SK-N-SH treated with all-trans-retinoic acid at 6 μM for 48 hours (cell line): ENCODE measurements at regions not wholly inside any gene's neighbourhood (a gene's known extent, or its start where the extent isn't known, plus 50 kb on each side); places are given as distances from the start of the nearest gene placed in this dataset.

ENCODE experiments used
- ATAC-seq: fragments of 200-7000 bp; cut with Tn5 transposase; 3 replicates; pipeline ENCODE4 v1.9.1; 2020; ENCODE audit warnings: mild to moderate bottlenecking, moderate library complexity
- ARNTL ChIP-seq: fragments of 450-650 bp; formaldehyde crosslinking; IDR thresholded peaks from 2 replicates; pipeline ENCODE4 v1.5.0; 2020; ENCODE audit warnings: low read depth, mild to moderate bottlenecking, moderate library complexity, borderline replicate concordance
- BACH2 ChIP-seq: fragments of 250-450 bp; sonication (Bioruptor Pico); IDR thresholded peaks from 2 replicates; pipeline ENCODE4 v1.9.0; 2021; ENCODE audit warnings: mild to moderate bottlenecking, borderline replicate concordance
- CSDC2 ChIP-seq: fragments of 250-450 bp; sonication (Bioruptor Pico); IDR thresholded peaks from 2 replicates; pipeline ENCODE4 v1.5.0; 2020; ENCODE audit warnings: mild to moderate bottlenecking, moderate library complexity
- ESRRG ChIP-seq: fragments of 250-450 bp; sonication (Bioruptor Pico); IDR thresholded peaks from 2 replicates; pipeline ENCODE4 v1.6.1; 2021; ENCODE audit warnings: mild to moderate bottlenecking
- GLIS3 ChIP-seq: fragments of 250-450 bp; sonication (Bioruptor Pico); IDR thresholded peaks from 2 replicates; pipeline ENCODE4 v1.5.0; 2020; ENCODE audit warnings: mild to moderate bottlenecking, moderate library complexity
- ISL1 ChIP-seq: fragments of 250-450 bp; sonication (Bioruptor Pico); IDR thresholded peaks from 2 replicates; pipeline ENCODE4 v2.1.2; 2022; ENCODE audit warnings: mild to moderate bottlenecking, moderate library complexity
- OSR1 ChIP-seq: fragments of 250-450 bp; sonication (Bioruptor Pico); IDR thresholded peaks from 2 replicates; pipeline ENCODE4 v1.8.0; 2022; ENCODE audit warnings: moderate library complexity, mild to moderate bottlenecking, inconsistent platforms
- PPARA ChIP-seq: fragments of 250-450 bp; sonication (Bioruptor Pico); IDR thresholded peaks from 2 replicates; pipeline ENCODE4 v1.5.0; 2020; ENCODE audit warnings: mild to moderate bottlenecking, borderline replicate concordance
- SNAI2 ChIP-seq: fragments of 250-450 bp; sonication (Bioruptor Pico); IDR thresholded peaks from 2 replicates; pipeline ENCODE4 v1.5.0; 2020; ENCODE audit warnings: mild to moderate bottlenecking, moderate library complexity
- TCF4 ChIP-seq: fragments of 250-450 bp; sonication (Bioruptor Pico); IDR thresholded peaks from 2 replicates; pipeline ENCODE4 v1.8.0; 2021; ENCODE audit warnings: mild to moderate bottlenecking, moderate library complexity, borderline replicate concordance
- TOX ChIP-seq: fragments of 250-450 bp; sonication (Bioruptor Pico); IDR thresholded peaks from 2 replicates; pipeline ENCODE4 v1.8.0; 2021; ENCODE audit warnings: mild to moderate bottlenecking, moderate library complexity, borderline replicate concordance
- ZFP3 ChIP-seq: fragments of 250-450 bp; sonication (Bioruptor Pico); IDR thresholded peaks from 2 replicates; pipeline ENCODE4 v1.5.0; 2020; ENCODE audit warnings: mild to moderate bottlenecking, moderate library complexity
- ZFP30 ChIP-seq: fragments of 450-650 bp; formaldehyde crosslinking; IDR thresholded peaks from 2 replicates; pipeline ENCODE4 v1.5.0; 2022; ENCODE audit warnings: mild to moderate bottlenecking, moderate library complexity
- ZNF565 ChIP-seq: fragments of 450-650 bp; formaldehyde crosslinking; conservative IDR thresholded peaks from 2 replicates; pipeline ENCODE4 v1.5.0; 2020; ENCODE audit warnings: low read depth, mild to moderate bottlenecking, moderate library complexity
- ZNF70 ChIP-seq: fragments of 450-650 bp; formaldehyde crosslinking; IDR thresholded peaks from 2 replicates; pipeline ENCODE4 v1.5.0; 2020; ENCODE audit warnings: mild to moderate bottlenecking, moderate library complexity
- ZNF8 ChIP-seq: fragments of 450-650 bp; formaldehyde crosslinking; IDR thresholded peaks from 2 replicates; pipeline ENCODE4 v1.5.0; 2020; ENCODE audit warnings: mild to moderate bottlenecking, moderate library complexity
- TF ChIP-seq, protein P1 (sequence below): fragments of 250-450 bp; sonication (Bioruptor Pico); IDR thresholded peaks from 2 replicates; pipeline ENCODE4 v1.8.0; 2021; ENCODE audit warnings: low read depth, mild to moderate bottlenecking, moderate library complexity, borderline replicate concordance
- TF ChIP-seq, protein P2 (sequence below): fragments of 250-450 bp; sonication (Bioruptor Pico); IDR thresholded peaks from 2 replicates; pipeline ENCODE4 v1.5.0; 2020; ENCODE audit warnings: mild to moderate bottlenecking, moderate library complexity
- TF ChIP-seq, protein P3 (sequence below): fragments of 250-450 bp; sonication (Bioruptor Pico); IDR thresholded peaks from 2 replicates; pipeline ENCODE4 v1.8.0; 2020; ENCODE audit warnings: mild to moderate bottlenecking, moderate library complexity, borderline replicate concordance
- TF ChIP-seq, protein P4 (sequence below): fragments of 250-450 bp; sonication (Bioruptor Pico); IDR thresholded peaks from 2 replicates; pipeline ENCODE4 v1.5.1; 2020; ENCODE audit warnings: low read depth, mild to moderate bottlenecking, moderate library complexity
- TF ChIP-seq, protein P5 (sequence below): fragments of 250-450 bp; sonication (Bioruptor Pico); IDR thresholded peaks from 2 replicates; pipeline ENCODE4 v1.5.1; 2021; ENCODE audit warnings: mild to moderate bottlenecking, moderate library complexity

DNA sequence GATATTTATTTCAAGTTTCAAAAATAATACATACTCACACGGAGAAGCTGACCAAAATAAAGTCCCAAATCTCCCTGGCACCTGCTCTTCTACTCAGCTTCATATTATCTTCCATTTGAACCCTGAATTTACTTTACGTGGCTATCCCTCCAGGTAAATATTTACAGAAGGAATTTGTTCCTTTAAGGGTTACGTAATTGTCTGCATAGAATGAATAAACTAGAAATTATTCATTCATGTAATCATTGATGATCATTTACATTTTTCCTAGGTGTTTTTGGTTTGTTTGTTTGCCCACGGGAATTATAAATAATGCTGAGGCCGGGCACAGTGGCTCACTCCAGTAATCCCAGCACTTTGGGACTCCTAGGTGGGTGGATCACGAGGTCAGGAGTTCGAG lies 251.2 kb downstream of the PLK2 start:
- TF ChIP-seq, protein P1, sequence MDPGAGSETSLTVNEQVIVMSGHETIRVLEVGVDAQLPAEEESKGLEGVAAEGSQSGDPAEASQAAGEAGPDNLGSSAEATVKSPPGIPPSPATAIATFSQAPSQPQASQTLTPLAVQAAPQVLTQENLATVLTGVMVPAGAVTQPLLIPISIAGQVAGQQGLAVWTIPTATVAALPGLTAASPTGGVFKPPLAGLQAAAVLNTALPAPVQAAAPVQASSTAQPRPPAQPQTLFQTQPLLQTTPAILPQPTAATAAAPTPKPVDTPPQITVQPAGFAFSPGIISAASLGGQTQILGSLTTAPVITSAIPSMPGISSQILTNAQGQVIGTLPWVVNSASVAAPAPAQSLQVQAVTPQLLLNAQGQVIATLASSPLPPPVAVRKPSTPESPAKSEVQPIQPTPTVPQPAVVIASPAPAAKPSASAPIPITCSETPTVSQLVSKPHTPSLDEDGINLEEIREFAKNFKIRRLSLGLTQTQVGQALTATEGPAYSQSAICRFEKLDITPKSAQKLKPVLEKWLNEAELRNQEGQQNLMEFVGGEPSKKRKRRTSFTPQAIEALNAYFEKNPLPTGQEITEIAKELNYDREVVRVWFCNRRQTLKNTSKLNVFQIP (CRISPR knock-in tag): no peak
- TF ChIP-seq, protein P2, sequence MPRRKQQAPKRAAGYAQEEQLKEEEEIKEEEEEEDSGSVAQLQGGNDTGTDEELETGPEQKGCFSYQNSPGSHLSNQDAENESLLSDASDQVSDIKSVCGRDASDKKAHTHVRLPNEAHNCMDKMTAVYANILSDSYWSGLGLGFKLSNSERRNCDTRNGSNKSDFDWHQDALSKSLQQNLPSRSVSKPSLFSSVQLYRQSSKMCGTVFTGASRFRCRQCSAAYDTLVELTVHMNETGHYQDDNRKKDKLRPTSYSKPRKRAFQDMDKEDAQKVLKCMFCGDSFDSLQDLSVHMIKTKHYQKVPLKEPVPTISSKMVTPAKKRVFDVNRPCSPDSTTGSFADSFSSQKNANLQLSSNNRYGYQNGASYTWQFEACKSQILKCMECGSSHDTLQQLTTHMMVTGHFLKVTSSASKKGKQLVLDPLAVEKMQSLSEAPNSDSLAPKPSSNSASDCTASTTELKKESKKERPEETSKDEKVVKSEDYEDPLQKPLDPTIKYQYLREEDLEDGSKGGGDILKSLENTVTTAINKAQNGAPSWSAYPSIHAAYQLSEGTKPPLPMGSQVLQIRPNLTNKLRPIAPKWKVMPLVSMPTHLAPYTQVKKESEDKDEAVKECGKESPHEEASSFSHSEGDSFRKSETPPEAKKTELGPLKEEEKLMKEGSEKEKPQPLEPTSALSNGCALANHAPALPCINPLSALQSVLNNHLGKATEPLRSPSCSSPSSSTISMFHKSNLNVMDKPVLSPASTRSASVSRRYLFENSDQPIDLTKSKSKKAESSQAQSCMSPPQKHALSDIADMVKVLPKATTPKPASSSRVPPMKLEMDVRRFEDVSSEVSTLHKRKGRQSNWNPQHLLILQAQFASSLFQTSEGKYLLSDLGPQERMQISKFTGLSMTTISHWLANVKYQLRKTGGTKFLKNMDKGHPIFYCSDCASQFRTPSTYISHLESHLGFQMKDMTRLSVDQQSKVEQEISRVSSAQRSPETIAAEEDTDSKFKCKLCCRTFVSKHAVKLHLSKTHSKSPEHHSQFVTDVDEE (CRISPR knock-in tag): no peak
- TF ChIP-seq ZNF70 (CRISPR knock-in tag) (no peak), BACH2 (no peak)
- ATAC-seq: no peak

DNA sequence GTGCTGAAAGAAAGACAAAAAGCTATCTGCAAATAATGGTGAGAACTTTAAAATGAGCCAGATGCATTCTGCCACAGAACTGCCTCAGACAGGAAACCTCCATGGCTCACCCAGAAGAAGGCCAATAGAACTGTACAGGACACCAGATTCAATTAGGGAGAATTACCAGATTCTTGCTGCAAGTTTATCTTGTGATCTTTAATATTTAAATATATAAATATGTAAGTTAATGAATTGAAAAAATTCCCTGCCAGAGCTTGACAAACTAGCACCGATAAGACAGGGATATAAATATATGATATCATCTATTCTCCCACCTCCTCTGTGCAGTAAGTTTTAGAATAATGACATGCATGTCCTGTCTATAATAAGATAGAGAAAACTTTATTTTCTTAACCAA lies 252.8 kb downstream of the PLK2 start:
- TF ChIP-seq SNAI2 (peak; percentile 62; the same call in 1 of the 2 replicates), ESRRG (no peak), GLIS3 (CRISPR knock-in tag) (no peak), TCF4 (0 out of 2 replicates have a peak, but pooled peaks have one; percentile 31), BACH2 (no peak), ARNTL (CRISPR knock-in tag) (no peak), ISL1 (CRISPR knock-in tag) (peak; percentile 67), CSDC2 (CRISPR knock-in tag) (no peak)
- TF ChIP-seq, protein P1 (CRISPR knock-in tag): no peak
- TF ChIP-seq, protein P3, sequence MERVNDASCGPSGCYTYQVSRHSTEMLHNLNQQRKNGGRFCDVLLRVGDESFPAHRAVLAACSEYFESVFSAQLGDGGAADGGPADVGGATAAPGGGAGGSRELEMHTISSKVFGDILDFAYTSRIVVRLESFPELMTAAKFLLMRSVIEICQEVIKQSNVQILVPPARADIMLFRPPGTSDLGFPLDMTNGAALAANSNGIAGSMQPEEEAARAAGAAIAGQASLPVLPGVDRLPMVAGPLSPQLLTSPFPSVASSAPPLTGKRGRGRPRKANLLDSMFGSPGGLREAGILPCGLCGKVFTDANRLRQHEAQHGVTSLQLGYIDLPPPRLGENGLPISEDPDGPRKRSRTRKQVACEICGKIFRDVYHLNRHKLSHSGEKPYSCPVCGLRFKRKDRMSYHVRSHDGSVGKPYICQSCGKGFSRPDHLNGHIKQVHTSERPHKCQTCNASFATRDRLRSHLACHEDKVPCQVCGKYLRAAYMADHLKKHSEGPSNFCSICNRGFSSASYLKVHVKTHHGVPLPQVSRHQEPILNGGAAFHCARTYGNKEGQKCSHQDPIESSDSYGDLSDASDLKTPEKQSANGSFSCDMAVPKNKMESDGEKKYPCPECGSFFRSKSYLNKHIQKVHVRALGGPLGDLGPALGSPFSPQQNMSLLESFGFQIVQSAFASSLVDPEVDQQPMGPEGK (CRISPR knock-in tag): no peak
- ATAC-seq: peak; percentile 59; the same call in 2 of the 3 replicates

DNA sequence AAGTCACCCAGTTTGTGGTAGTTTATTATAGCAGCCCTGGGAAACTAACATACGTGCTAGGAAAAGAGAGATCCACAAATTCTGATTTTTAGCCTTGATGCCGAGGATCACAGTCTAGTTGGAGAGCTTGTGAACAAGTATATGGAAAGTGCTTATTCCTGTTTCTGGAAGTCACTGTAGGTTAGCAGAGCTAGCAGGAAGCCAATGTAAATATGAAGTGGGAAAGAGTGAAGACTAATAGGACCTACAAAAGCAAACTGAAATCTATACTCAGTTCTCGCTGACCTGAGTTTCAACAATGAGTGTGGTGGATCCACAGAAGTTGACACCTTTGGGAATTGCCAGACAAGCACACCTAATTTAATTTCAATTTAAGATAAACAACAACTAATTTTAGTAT lies 254.9 kb downstream of the PLK2 start:
- ATAC-seq: no peak
- TF ChIP-seq GLIS3 (CRISPR knock-in tag) (no peak), BACH2 (no peak), ARNTL (CRISPR knock-in tag) (no peak), ZNF565 (no peak), ISL1 (CRISPR knock-in tag) (no peak), ZFP3 (CRISPR knock-in tag) (no peak), TCF4 (no peak), ESRRG (no peak), ZNF8 (CRISPR knock-in tag) (no peak), ZNF70 (CRISPR knock-in tag) (no peak), PPARA (CRISPR knock-in tag) (no peak), OSR1 (CRISPR knock-in tag) (no peak), TOX (CRISPR knock-in tag) (no peak), CSDC2 (CRISPR knock-in tag) (no peak), ZFP30 (CRISPR knock-in tag) (no peak)
- TF ChIP-seq, protein P4, sequence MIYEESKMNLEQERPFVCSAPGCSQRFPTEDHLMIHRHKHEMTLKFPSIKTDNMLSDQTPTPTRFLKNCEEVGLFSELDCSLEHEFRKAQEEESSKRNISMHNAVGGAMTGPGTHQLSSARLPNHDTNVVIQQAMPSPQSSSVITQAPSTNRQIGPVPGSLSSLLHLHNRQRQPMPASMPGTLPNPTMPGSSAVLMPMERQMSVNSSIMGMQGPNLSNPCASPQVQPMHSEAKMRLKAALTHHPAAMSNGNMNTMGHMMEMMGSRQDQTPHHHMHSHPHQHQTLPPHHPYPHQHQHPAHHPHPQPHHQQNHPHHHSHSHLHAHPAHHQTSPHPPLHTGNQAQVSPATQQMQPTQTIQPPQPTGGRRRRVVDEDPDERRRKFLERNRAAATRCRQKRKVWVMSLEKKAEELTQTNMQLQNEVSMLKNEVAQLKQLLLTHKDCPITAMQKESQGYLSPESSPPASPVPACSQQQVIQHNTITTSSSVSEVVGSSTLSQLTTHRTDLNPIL: no peak

DNA sequence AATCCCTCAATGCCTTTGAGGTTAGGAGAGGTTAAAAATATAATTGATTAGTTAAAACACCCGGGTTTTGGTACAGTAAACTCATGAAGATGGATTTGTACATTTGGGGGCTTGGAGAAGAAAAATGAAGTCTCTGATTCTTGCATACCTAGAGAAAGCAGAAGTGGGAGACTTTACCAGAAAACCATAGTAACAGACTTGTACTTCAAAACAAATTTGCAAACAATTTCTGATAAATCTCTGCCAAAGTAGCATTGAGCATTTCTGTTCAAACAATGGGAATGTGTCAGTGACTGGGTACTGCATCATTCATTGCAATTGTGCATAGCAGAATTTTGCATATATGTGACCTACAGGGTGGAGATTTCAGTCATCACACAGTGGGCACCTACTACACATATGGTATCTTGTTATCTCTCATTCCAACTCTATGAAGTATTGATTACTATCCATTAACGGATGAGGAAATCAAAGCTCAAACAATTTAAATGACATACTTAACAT lies 256.9 kb downstream of the PLK2 start:
- ATAC-seq: no peak
- TF ChIP-seq, protein P3 (CRISPR knock-in tag): no peak
- TF ChIP-seq, protein P5, sequence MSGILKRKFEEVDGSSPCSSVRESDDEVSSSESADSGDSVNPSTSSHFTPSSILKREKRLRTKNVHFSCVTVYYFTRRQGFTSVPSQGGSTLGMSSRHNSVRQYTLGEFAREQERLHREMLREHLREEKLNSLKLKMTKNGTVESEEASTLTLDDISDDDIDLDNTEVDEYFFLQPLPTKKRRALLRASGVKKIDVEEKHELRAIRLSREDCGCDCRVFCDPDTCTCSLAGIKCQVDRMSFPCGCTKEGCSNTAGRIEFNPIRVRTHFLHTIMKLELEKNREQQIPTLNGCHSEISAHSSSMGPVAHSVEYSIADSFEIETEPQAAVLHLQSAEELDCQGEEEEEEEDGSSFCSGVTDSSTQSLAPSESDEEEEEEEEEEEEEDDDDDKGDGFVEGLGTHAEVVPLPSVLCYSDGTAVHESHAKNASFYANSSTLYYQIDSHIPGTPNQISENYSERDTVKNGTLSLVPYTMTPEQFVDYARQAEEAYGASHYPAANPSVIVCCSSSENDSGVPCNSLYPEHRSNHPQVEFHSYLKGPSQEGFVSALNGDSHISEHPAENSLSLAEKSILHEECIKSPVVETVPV (CRISPR knock-in tag): no peak
- TF ChIP-seq PPARA (CRISPR knock-in tag): no peak
- no peak for TF ChIP-seq ZNF565
- no peak for TF ChIP-seq ISL1 (CRISPR knock-in tag)
